Mucosa of descending colon (tissue), 3 donors: ENCODE measurements at regions not wholly inside any gene's neighbourhood (a gene's known extent, or its start where the extent isn't known, plus 50 kb on each side); places are given as distances from the start of the nearest gene placed in this dataset.

Experiments
- ATAC-seq: fragments of 200-7000 bp; cut with Tn5 transposase; one replicate; pipeline ENCODE4 v1.9.1; 2020; ENCODE audit warnings: mild to moderate bottlenecking, moderate library complexity
- DNase-seq, 3 donors: peaks; one replicate each; pipeline ENCODE4 v3.0.0-alpha.2; 2020
- H3K36me3 ChIP-seq: fragments of 200-600 bp; one replicate; pipeline ENCODE4 v1.8.0; 2021; ENCODE audit warnings: low read depth, mild to moderate bottlenecking
- H3K4me1 ChIP-seq: fragments of 200-600 bp; one replicate; pipeline ENCODE4 v1.8.0; 2021; ENCODE audit warnings: low read depth, mild to moderate bottlenecking
- H3K4me3 ChIP-seq: fragments of 200-600 bp; one replicate; pipeline ENCODE4 v1.8.0; 2021; ENCODE audit warnings: mild to moderate bottlenecking
- H3K9me3 ChIP-seq: fragments of 200-600 bp; one replicate; pipeline ENCODE4 v1.8.0; 2021; ENCODE audit warnings: mild to moderate bottlenecking
- intact Hi-C, 2 donors: fragments of 100-400 bp; cut with DNase I in 1 of 2; cut with micrococcal nuclease in 1 of 2; formaldehyde crosslinking; loops; one replicate each; pipeline versions ENCODE4 v1.11.0 to v1.11.1; 2022; cut with DNase I, micrococcal nuclease
- TF ChIP-seq, protein P1 (sequence below): fragments of 200-600 bp; IDR thresholded peaks from one replicate; pipeline ENCODE4 v1.8.0; 2022; ENCODE audit warnings: antibody characterized with exemption, mild to moderate bottlenecking
- donor health status: DM: no; HTN: no; CAD: no; lungs with moderate emphysema.
- donor health status: DM: no; HTN: no; CAD: no.
- donor health status: DM: no; HTN: yes; CAD: no.

- TF ChIP-seq, protein P1, sequence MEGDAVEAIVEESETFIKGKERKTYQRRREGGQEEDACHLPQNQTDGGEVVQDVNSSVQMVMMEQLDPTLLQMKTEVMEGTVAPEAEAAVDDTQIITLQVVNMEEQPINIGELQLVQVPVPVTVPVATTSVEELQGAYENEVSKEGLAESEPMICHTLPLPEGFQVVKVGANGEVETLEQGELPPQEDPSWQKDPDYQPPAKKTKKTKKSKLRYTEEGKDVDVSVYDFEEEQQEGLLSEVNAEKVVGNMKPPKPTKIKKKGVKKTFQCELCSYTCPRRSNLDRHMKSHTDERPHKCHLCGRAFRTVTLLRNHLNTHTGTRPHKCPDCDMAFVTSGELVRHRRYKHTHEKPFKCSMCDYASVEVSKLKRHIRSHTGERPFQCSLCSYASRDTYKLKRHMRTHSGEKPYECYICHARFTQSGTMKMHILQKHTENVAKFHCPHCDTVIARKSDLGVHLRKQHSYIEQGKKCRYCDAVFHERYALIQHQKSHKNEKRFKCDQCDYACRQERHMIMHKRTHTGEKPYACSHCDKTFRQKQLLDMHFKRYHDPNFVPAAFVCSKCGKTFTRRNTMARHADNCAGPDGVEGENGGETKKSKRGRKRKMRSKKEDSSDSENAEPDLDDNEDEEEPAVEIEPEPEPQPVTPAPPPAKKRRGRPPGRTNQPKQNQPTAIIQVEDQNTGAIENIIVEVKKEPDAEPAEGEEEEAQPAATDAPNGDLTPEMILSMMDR = no peak
- no peak for DNase-seq
- Histone ChIP-seq H3K4me1 (no peaks in the 10 kb centered on the region), H3K9me3 (no peaks in the 10 kb centered on the region), H3K36me3 (no peaks in the 10 kb centered on the region), H3K4me3 (no peak overlapping the region)
- intact Hi-C loops = no loop called here
- ATAC-seq = no peak
These were observed 491.8 kb upstream of the TBL1XR1 start for GRCh38 chr3:177689077-177689476.

DNA sequence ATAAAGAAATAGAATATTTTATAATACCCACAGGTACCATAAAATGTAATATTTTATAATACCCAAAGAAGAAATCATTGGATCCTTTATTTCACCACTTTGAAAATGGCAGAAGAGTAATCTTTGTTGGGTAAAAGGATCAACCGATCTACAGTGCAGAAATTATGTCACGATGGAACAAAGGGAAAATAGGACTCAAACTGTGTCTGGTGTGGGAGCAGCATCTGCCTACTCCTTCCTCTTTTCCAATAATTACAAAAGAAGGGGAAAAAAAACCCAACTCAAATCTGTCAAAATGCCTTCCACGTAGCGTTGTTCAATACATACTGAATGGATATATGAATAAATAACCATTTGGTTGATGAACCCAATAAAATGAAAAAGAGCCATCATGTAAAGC is 492.6 kb upstream of the TBL1XR1 start:
- TF ChIP-seq, protein P1 = no peak
- Histone ChIP-seq H3K36me3 (no peaks in the 10 kb centered on the region), H3K4me1 (no peaks in the 10 kb centered on the region), H3K4me3 (no peak overlapping the region), H3K9me3 (no peaks in the 10 kb centered on the region)
- intact Hi-C loops = no loop called here
- DNase-seq (no peak), ATAC-seq (no peak)

DNA sequence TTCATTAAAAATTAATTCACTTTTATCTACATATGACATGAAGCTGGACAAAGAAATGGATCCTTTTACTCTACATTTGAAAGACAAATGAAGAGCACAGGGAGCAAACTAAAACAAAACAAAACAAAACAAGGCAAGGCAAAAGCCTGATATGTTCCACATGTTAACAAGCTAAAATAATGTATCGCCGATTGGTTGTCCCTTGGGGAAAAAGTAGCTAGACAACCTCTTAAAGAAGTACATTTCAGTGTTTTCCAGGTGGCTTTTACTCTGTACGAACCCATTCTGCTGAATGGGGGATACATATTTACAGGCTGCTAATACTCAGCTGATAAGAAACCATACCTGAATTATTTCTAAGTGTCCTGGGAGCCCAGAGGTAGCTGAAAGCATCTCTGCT is 493.0 kb upstream of the TBL1XR1 start:
- H3K4me3 ChIP-seq = no peak overlapping the region
- TF ChIP-seq, protein P1 = no peak
- no peak for DNase-seq
- no peaks in the 10 kb centered on the region for H3K4me1 ChIP-seq
- ATAC-seq = no peak
- no peaks in the 10 kb centered on the region for H3K36me3 ChIP-seq
- no peaks in the 10 kb centered on the region for H3K9me3 ChIP-seq
- intact Hi-C loops = no loop called here

- TF ChIP-seq, protein P1 = no peak
- ATAC-seq (no peak), DNase-seq (no peak)
- H3K36me3 ChIP-seq = no peaks in the 10 kb centered on the region
- intact Hi-C loops = no loop called here
- H3K4me1 ChIP-seq = no peaks in the 10 kb centered on the region
- H3K9me3 ChIP-seq = no peaks in the 10 kb centered on the region
- no peak overlapping the region for H3K4me3 ChIP-seq
These were observed 495.2 kb upstream of the TBL1XR1 start for GRCh38 chr3:177692304-177692975.

DNA sequence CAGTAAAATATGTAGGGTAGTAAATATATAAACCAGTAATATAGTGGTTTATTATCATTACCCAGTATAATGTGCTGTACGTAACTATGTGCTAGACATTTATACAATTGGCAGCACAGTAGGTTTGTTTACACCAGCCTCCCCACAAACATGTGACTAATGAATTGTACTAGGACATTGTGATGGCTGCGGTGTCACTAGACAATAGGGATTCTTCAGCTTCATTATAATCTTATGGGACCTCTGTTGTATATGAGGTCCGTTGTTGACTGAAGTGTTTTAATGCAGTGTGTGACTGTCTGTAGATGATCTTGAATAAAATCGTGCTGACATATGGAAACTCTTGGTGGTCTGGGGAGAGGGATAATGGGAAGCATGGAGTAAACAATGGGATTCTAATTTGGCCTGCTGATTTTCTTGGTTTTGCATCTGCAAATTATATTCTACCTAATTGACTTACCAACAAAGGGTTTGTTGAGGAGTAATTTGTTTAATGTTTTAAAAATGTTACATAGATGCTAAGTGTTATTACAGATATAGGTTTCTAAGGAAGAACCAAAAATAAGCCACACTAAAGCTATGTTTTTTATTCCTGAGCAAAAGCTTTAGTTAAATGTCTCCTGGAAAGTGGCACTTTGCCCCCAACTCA is 496.5 kb upstream of the TBL1XR1 start:
- Histone ChIP-seq H3K4me3 (no peak overlapping the region), H3K36me3 (no peaks in the 10 kb centered on the region), H3K9me3 (no peaks in the 10 kb centered on the region), H3K4me1 (no peaks in the 10 kb centered on the region)
- ATAC-seq (no peak), DNase-seq (no peak)
- intact Hi-C loops = no loop called here
- TF ChIP-seq, protein P1 = no peak
